ENCODE measurements at regions not wholly inside any gene's neighbourhood (a gene's known extent, or its start where the extent isn't known, plus 50 kb on each side); places are given as distances from the start of the nearest gene placed in this dataset.

GRCh38 chr16:9380221-9380620 lies 288.8 kb downstream of the HAPSTR1 start (continued):
- TF ChIP-seq RNF219 (CRISPR knock-in tag; IDR thresholded peaks at IDR 0.05) (no peak), MEF2A (IDR thresholded peaks at IDR 0.05; ENCODE audit: control insufficient read depth, low read depth, low read length) (no peak), TAF1 (IDR thresholded peaks at IDR 0.05; ENCODE audit: control insufficient read depth, extremely low read depth, insufficient read depth, low read length, severe bottlenecking) (no peak), RBM14 (IDR thresholded peaks at IDR 0.05; ENCODE audit: borderline replicate concordance, insufficient read depth, low read depth, low read length) (no peak), ZNF76 (CRISPR knock-in tag; IDR thresholded peaks at IDR 0.05; ENCODE audit: borderline replicate concordance) (no peak), DPF2 (IDR thresholded peaks at IDR 0.05) (no peak), RCOR1 (IDR thresholded peaks at IDR 0.05; ENCODE audit: borderline replicate concordance in 1 of 2, low read depth in 2 of 2, low read length in 2 of 2) (no peak), EP300 (IDR thresholded peaks at IDR 0.05; ENCODE audit: low read length) (no peak), RFX7 (CRISPR knock-in tag; IDR thresholded peaks at IDR 0.05) (no peak), HNRNPUL1 (IDR thresholded peaks at IDR 0.05; ENCODE audit: low read length) (no peak), POLR2A (conservative IDR thresholded peaks at IDR 0.05) (no peak), ETV1 (tag; conservative IDR thresholded peaks at IDR 0.05; ENCODE audit: low read depth) (no peak), EWSR1 (IDR thresholded peaks at IDR 0.05; ENCODE audit: borderline replicate concordance, low read depth, partially characterized antibody) (no peak), CAMTA2 (CRISPR knock-in tag; conservative IDR thresholded peaks at IDR 0.05) (no peak)
